PC-9 (cell line): ENCODE measurements at regions not wholly inside any gene's neighbourhood (a gene's known extent, or its start where the extent isn't known, plus 50 kb on each side); places are given as distances from the start of the nearest gene placed in this dataset.

Experiments used
- EZH2 ChIP-seq: fragments of 200-600 bp; sonication (generic); IDR thresholded peaks from 2 replicates; pipeline ENCODE4 v1.8.0; 2017; ENCODE audit warnings: antibody characterized with exemption, low read depth
- TF ChIP-seq, protein P1 (sequence below): fragments of 200-600 bp; sonication (generic); conservative IDR thresholded peaks from 2 replicates; pipeline ENCODE4 v1.6.1; 2017; ENCODE audit warnings: mixed run types, antibody characterized with exemption, mild to moderate bottlenecking, moderate library complexity

DNA sequence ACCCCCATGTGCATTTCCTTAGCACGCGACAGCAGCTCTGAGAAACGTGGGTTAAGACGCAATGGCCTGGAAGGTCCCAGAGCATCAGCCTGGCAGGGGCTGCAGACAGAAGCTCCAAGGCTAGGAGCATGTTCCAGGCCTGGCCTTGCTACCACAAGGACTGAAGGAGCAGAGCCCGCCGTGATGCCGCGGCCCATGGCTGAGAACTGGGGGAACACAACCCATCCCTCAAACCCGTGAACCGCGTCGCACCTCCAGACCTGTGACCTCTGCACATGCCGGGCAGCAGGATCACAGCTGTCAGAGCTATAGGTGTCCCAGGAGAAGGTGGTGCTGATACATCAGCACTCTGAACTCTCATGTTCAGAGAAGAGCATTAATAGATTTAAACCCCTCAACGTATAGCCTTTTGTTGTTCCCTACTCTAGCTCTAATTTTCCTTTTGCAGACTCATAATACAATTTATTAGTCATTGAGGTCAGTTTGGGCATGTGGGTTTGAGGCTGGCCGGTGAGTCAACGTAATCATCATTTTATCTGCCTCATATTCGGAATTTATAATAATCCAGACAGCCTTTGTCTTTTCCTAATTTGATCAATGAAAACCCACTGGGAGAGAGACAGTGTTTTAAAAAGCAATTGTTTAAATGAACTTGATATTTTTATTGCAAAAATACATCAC, 222.5 kb upstream of the TCERG1L start:
- TF ChIP-seq, protein P1, sequence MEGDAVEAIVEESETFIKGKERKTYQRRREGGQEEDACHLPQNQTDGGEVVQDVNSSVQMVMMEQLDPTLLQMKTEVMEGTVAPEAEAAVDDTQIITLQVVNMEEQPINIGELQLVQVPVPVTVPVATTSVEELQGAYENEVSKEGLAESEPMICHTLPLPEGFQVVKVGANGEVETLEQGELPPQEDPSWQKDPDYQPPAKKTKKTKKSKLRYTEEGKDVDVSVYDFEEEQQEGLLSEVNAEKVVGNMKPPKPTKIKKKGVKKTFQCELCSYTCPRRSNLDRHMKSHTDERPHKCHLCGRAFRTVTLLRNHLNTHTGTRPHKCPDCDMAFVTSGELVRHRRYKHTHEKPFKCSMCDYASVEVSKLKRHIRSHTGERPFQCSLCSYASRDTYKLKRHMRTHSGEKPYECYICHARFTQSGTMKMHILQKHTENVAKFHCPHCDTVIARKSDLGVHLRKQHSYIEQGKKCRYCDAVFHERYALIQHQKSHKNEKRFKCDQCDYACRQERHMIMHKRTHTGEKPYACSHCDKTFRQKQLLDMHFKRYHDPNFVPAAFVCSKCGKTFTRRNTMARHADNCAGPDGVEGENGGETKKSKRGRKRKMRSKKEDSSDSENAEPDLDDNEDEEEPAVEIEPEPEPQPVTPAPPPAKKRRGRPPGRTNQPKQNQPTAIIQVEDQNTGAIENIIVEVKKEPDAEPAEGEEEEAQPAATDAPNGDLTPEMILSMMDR: no peak
- TF ChIP-seq EZH2: no peak
